Epithelial cell of proximal tubule (primary cell): ENCODE measurements at regions not wholly inside any gene's neighbourhood (a gene's known extent, or its start where the extent isn't known, plus 50 kb on each side); places are given as distances from the start of the nearest gene placed in this dataset.

Source experiments
- DNase-seq: peaks from one replicate; pipeline ENCODE4 v3.0.0-alpha.2; 2011; ENCODE audit warnings: low read depth
- H3K4me3 ChIP-seq: 2 replicates; pipeline ENCODE4 v1.5.1; 2011; ENCODE audit warnings: low read depth, mild to moderate bottlenecking, low read length
- CTCF ChIP-seq: conservative IDR thresholded peaks from 2 replicates; pipeline ENCODE4 v1.5.1; 2012; ENCODE audit warnings: low read depth, mild to moderate bottlenecking, low read length

DNA sequence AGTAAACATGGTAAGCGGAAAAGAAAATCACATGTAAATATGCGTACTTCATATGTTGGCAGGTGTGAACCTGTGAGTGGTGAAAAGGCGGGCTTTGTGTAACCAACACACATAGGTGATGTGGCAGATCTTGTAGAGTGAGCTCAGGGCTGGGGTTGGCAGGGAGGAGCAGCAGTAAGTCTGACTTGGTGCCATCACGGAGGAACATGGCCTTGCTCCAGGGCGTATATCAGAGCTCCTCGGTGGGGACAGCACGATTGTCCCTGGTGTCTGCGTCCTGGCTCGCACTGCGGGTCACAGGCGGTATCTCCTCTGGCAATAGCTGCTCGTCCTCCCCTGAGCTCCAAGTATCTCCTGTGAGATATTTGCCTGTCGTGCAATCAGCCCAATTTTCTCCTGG, 733.6 kb downstream of the TRIML1 start:
- no peak for DNase-seq
- TF ChIP-seq CTCF, result no peak
- no peak overlapping the region for H3K4me3 ChIP-seq

DNA sequence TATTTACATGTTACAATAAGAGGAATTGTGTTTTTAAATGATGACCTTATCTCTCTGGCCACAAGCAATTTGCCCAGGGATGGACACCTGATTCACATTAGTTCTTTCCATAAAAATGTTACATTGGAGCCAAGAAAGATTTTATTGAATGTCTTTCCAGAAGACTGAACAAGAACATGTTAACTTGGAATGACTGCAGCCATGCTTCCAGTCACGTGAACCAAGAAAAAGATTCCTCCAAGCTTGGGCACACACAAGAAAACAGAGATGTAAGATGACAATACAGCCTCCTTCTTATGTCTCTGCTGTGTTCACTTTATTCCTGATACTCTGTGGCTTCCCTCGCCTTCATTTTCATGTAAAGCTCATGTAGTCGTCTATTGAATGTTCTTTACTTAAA, 737.6 kb downstream of the TRIML1 start:
- no peak for TF ChIP-seq CTCF
- no peak overlapping the region for H3K4me3 ChIP-seq
- no peak for DNase-seq

DNA sequence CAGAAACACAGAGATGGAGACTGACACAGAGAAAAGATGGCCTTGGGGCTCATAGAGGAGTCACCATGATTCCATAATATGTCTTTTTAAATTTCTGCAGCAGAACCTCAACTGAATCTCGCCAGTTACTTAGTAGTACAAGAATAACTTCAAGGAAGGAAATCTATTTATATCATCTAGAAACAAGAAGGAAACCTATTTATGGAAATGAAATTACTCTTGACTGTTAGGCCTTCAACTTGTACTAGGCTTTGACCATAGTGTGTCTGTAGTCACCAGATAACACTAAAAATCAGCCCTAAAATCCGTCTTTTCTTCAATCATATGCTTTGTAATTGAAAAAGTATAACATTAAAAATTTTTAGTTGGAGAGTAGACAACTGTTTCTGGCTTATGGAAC, 740.4 kb downstream of the TRIML1 start:
- DNase-seq, result no peak
- TF ChIP-seq CTCF, result no peak
- no peak overlapping the region for H3K4me3 ChIP-seq

GRCh38 chr4:188887905-188888304, 748.7 kb downstream of the TRIML1 start:
- no peak overlapping the region for H3K4me3 ChIP-seq
- no peak for DNase-seq
- TF ChIP-seq CTCF, result no peak

- no peak for DNase-seq
- H3K4me3 ChIP-seq, result no peak overlapping the region
- no peak for TF ChIP-seq CTCF
Observed at GRCh38 chr4:188892837-188893236, 753.6 kb downstream of the TRIML1 start.

GRCh38 chr4:188903986-188904385, 764.7 kb downstream of the TRIML1 start:
- H3K4me3 ChIP-seq, result no peak overlapping the region
- TF ChIP-seq CTCF, result peak; percentile 67
- peak; percentile 10 for DNase-seq

DNA sequence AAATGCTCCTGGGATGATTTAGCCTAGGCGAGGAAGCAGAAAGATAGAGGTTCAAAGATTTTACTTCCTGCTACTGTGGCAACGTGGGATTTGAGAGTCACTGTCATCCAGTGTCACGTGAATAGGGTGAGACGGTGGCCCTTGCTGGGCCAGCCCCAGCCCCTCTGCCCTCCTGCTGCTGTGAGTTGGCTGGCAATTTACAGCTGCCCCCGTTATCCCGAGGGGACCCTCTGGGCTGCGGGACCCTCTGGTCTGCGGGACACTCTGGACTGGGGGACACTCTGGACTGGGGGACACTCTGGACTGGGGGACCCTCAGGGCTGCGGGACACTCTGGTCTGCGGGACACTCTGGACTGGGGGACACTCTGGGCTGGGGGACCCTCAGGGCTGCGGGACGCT, 765.4 kb downstream of the TRIML1 start:
- no peak for DNase-seq
- TF ChIP-seq CTCF, result no peak
- no peak overlapping the region for H3K4me3 ChIP-seq
